ENCODE measurements at regions not wholly inside any gene's neighbourhood (a gene's known extent, or its start where the extent isn't known, plus 50 kb on each side); places are given as distances from the start of the nearest gene placed in this dataset.

DNA sequence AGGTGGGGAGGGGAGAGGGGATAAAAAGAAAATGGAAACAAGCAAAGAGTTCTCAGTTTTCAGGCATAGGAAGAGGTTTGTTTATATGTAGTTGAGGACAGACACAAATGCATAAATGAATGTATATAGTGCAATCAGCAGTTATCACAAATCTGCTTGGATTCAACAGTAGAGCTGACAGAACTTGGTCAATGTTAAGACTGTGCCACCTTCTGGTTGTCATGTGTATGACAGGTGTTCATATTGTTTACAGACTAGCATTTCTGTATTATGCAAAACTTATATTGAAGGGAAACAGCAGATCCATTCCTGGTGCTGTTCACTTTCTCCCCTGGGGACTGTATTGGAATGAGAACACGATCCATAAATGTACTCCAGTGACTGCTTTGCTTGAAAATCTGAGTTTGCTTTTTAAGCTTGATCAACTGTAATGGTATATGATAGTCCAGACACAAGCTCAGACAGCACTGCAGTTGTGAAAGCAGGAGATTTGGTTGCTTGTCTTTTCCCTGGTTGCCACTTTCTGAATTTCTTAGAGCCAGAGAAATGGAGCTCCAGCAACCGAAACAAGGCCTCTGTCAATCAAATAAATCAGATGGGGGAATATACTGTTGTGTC, 319.5 kb upstream of the OBI1 start:
- DNase-seq (ENCODE audit: low read depth) = peak; percentile 9

DNA sequence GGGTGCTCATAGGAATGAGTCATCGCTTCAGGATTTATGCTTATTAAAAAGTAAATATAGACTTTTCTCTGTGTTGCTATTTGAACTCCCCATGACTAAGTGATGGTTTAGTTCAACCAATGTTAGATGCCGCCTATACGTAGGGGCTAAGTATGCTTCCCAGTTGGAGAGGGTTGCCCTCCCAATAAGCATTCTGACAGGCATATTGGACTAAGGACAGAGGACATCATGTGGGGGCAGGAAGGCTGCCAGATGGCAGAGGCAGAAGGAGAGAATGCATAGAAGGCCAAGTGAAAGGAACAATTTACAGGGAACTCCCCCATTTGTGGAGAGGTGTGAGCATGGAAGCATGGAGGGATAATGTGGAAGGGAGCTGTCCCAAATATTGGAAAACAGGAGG, 318.4 kb upstream of the OBI1 start:
- DNase-seq (ENCODE audit: low read depth) = no peak

- DNase-seq (ENCODE audit: low read depth) = no peak
Observed at GRCh38 chr13:78976696-78977095, 317.7 kb upstream of the OBI1 start.

DNA sequence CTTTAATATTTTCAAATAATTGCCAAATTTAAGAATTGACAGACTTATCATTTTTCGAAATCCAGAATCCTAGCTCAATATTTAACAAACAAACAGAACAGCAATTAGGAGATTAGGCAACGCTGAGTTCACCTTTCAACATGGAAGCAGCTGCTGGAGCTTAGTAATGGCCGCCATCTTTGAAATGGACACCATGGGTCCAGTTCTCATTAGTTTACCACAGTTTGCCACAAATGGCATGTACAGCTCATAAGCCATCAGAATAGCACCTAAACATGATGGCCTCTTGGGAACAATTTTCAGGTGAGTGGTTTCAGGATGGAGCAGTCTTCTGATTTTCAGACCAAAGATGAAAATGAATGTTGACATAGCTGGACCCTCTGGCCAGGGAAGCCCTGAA, 313.6 kb upstream of the OBI1 start:
- no peak for DNase-seq (ENCODE audit: low read depth)

DNA sequence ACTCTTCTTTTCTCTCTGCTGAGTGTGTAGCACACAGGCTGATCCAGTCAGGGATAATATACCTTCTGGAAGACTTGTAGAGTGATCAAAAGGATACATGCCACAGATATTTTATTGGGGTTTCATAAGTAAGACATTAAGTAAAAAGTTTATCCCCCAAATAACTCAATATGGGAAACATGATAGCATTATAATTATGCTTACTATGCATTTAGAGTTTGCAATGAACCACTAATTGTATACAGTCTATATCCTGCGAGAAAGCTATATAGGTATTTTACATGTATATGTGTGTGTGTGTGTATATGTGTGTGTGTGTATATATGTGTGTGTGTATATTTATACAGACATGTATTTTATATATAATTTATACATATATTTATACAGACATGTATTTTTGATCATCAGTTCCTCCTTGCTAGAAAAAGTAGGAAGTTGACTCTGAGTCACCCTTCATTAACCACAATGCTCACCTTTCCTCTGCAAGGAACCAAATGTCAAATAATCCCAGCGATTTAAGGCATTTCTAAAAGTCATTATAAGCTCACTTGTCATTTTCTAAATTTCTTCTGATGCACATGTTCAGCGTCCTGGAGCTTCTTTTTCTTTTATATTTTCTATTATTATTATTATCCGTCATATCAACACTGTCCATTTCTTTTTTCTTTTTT, 312.5 kb upstream of the OBI1 start:
- DNase-seq (ENCODE audit: low read depth) = no peak

- no peak for DNase-seq (ENCODE audit: low read depth)
Observed at GRCh38 chr13:78960881-78961280, 301.9 kb upstream of the OBI1 start.

DNA sequence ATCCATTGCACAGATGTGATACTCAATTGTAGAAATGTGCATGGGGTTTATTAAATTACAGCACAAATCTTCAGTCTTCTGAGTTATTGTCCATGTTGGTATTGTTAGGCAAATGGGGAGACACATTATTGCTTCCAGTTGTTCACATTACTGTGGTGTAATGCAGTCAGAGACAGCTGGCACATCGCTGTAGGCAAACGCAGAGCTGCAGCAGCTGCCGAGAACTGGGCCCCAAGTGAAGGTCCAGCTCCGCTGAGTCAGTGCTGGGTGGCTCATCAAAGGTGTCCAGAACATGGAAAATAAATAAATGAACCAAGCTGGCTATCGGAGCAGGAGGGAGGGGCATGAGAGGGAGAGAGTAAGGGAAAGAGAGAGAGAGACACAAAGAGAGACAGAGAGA, 299.1 kb upstream of the OBI1 start:
- DNase-seq (ENCODE audit: low read depth) = no peak

DNA sequence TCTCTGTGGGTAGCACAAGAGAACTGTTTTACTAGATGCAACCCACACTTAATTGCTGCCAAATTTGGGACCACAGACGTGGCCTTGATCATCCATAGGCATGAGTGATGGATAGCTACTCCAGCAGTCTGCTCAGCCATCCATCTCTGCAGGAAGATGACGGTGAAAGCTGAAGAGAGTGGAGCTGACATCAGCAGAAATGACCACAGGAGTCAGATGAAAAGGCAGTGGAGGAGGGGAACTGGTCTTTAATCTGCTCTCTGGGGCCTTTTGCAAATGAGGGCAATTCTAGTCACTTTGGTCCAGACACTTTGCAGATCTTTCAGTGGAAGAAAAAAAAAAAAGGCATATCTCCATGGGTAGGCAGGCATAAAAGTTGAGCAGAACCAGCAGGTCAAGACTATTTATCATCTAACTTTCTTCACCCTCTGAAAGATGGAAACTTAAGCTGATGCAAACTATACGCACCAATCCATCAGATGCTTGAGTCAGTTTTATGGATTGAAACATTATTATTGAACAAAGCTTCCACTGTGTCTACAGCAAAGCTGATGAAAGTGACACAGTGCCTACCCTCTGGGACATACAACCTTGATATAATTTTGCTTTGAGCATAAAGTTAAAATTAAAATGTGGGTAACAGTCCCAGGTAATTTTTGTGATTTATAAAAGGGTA, 281.6 kb upstream of the OBI1 start:
- no peak for DNase-seq (ENCODE audit: low read depth)

GRCh38 chr13:78934336-78934735, 275.4 kb upstream of the OBI1 start:
- no peak for DNase-seq (ENCODE audit: low read depth)

DNA sequence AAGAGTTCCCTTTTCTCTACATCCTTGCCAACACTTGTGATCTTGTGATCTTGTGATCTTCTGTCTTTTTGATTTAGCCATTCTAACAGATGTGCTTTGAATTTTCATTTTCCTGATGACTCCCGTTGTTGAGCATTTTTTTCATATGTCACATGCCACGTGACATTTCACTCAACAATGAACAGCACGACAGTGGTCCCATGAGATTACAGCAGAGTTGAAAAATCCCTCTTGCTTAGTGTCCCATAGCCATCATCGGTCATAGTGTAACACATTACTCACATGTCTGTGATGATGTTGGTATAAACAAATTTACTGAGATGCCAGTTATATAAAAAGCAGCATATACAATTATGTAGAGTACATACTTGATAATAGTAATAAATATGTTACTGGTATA, 256.1 kb upstream of the OBI1 start:
- DNase-seq (ENCODE audit: low read depth) = no peak

DNA sequence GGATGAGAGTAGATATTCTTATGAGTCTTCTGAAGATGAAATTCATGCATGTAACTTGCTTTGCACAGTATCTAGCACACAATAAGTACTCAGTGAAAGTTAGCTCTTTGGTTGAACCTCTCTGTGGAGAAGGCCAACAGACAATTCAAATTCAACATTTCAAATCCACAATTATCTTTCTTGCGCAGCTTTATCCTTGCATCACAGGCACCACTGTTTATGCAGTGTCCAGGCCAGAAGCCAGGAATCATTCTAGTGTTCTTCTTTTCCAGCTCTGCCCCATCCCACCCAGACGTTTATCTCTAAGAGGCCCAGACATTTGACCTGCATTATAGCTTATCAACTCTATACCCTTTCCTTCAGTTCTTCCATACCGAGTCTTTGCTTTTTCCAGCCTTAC, 254.7 kb upstream of the OBI1 start:
- DNase-seq (ENCODE audit: low read depth) = no peak

- DNase-seq (ENCODE audit: low read depth) = no peak
Observed at GRCh38 chr13:78910147-78910546, 251.2 kb upstream of the OBI1 start.

GRCh38 chr13:78909276-78909675, 250.3 kb upstream of the OBI1 start:
- DNase-seq (ENCODE audit: low read depth) = no peak

- no peak for DNase-seq (ENCODE audit: low read depth)
Observed at GRCh38 chr13:78907006-78907405, 248.1 kb upstream of the OBI1 start.

DNA sequence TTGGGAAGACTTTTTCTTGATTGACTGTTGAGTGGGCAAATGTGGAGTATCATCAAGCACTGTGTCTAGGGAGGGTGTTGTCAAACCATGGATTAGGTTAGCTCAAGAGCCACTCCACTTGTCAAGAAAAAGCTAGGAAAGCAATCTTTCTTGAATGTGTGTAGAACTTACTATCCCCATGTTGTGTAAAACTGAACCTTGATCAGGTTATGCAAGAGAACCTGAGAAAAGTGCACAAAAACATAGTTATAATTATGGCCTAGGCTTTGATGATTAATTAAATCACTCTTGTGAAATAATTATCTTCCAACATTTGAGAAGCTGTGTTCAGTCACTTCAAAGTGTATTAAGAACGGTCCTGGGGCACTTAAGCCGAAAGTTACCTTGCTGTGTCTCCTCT, 238.2 kb upstream of the OBI1 start:
- DNase-seq (ENCODE audit: low read depth) = no peak

DNA sequence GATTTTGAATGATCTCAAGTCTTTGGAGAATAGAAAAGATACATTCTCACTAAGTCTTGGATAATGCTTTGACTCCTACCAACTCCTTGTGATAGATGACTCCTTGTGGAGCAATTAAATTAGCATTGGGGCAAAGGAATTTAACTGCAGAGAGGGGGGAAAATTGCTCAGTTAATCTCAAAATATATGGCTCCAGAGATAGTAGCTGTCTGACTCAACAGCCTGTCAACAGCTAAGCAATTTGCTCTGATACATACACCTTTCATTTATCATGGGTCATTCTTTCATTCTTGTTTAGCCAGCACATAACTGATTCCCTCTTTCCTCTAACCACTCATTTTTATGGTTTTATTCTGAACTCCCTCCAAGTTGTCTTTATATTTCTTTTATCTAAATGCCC, 225.6 kb upstream of the OBI1 start:
- no peak for DNase-seq (ENCODE audit: low read depth)

GRCh38 chr13:78881751-78882150, 222.8 kb upstream of the OBI1 start:
- DNase-seq (ENCODE audit: low read depth) = no peak

DNA sequence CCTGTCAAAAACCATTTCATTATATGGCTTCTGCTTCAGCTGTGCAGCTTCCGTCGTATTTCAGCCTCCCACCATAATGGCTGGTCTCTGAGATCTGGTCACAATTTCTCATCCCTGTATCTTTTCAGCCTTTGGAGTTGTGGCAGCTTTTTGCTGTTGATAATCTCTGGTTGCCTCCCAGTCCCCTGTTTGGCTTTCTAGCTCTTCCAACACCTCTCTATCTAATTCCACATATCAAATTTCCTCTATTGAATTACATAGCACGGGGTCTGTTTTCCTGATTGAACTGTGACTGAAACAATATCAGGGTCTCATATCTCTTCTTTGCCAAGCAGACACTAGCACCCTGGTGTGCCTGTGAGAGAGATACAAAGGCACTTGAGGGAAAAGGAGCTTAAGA, 222.1 kb upstream of the OBI1 start:
- DNase-seq (ENCODE audit: low read depth) = no peak

DNA sequence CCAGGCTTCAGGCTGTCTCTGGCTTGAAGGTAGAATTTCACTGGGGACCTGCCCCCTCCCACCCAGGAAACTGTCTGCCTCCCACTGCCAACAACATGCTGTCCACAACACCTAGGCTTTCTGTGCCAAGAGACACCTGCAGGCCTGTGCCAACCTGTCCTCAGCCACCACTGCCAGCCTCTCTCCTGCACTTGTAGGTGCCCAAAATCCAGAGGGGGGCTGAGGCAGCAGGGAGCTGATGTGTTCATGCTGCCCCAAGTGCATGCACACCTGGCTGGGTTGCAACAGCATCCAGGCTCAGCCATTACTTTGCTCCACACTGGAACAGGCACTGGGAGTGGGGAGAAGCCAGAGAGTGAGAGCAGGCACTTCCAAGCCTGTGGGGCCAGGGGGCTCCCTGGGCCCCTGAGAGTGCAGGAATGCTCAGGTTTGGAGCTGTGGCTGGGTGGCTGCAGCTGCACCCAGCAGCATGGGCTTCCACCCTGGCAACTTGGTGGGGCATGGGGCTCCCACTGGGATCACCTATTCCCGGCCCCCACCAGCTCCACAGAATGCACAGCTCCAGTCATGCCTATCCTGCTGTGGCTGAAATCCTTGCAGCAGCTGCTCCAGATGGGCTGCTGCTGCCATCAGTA, 218.1 kb upstream of the OBI1 start:
- no peak for DNase-seq (ENCODE audit: low read depth)

- no peak for DNase-seq (ENCODE audit: low read depth)
Observed at GRCh38 chr13:78875792-78876580, 217.0 kb upstream of the OBI1 start.

- no peak for DNase-seq (ENCODE audit: low read depth)
Observed at GRCh38 chr13:78868991-78869390, 210.0 kb upstream of the OBI1 start.

- no peak for DNase-seq (ENCODE audit: low read depth)
Observed at GRCh38 chr13:78867655-78868054, 208.7 kb upstream of the OBI1 start.
